ENCODE measurements at regions not wholly inside any gene's neighbourhood (a gene's known extent, or its start where the extent isn't known, plus 50 kb on each side); places are given as distances from the start of the nearest gene placed in this dataset.

DNA sequence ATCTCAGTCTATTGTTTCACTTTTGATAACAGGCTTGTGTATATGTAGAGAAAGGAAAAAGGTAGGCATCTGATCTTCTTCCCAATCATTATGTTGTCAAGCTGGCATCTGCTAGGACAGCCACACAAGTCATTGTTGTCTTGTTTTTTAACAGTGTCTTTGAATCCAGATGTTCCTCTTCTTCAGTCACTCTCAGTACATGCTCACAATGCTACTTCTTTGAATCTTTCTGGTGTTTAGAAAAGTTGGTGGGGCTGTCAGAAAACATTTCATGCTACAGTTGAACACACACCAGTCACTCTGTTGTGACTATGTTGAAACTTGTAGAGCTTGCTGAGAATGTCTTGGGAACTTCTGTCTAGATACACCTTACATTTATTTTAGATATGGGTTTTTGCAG lies 1231.4 kb upstream of the MIR17HG start:
- no peak for DNase-seq

- DNase-seq, result no peak
Measured at GRCh38 chr13:90118467-90119071, 1228.9 kb upstream of the MIR17HG start.

GRCh38 chr13:90120026-90120425 lies 1227.5 kb upstream of the MIR17HG start:
- DNase-seq, result no peak

GRCh38 chr13:90121784-90122183 lies 1225.7 kb upstream of the MIR17HG start:
- DNase-seq, result no peak

GRCh38 chr13:90122531-90122930 lies 1225.0 kb upstream of the MIR17HG start:
- no peak for DNase-seq

DNA sequence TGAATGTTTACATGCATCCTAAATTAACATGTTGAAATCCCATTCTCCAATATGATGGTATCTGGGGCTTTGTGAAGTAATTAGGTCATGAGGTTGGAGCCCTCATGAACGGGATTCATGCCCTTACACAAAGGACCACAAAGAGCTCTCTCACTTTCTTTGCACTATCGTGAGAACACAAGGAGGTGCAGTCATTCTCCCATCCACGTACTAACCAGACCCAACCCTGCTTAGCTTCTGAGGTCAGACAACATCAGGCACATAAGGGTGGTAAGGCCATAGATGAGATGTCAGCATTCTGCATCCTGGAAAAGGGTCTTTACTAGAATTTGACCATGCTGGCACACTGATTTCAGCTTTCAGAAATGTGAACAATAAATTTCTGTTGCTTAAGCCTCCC lies 1211.9 kb upstream of the MIR17HG start:
- DNase-seq, result no peak

DNA sequence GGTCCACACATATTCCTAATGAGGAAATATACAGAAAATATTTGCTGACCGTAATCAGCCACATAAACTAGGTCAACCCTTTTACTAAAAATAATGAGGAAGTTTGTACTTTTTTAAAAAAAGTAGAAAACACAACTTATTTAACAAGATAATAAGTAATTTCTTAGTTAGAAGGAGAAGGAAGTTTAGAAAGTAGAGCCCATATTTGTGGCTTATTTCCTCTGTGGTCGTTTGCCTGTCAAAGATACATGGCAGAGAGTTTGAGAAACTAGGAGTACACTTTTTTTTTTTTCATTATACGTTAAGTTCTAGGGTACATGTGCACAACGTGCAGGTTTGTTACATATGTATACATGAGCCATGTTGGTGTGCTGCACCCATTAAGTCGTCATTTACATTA lies 1205.2 kb upstream of the MIR17HG start:
- DNase-seq, result no peak

GRCh38 chr13:90154311-90154960 lies 1193.1 kb upstream of the MIR17HG start:
- peak; percentile 3 for DNase-seq

- no peak for DNase-seq
Measured at GRCh38 chr13:90156390-90156789, 1191.1 kb upstream of the MIR17HG start.

DNA sequence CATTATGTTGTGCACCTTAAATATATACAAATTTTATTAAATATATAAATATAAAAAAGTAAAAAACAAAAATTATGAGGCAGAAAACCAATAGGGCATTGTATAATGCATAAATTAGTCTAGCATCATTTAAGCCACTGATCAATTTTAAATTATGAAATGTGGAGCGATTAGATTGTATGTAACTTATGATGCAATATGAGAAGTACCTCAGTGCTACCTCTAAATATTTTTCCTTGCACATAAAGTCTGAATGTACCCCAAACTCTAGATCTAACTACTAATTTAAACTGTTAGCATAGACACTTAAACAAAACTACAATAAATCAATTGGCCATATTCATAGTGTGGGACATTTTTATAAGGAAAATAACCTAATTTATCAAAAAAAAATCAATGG lies 1178.5 kb upstream of the MIR17HG start:
- DNase-seq, result no peak

- DNase-seq, result no peak
Measured at GRCh38 chr13:90170208-90170607, 1177.3 kb upstream of the MIR17HG start.

DNA sequence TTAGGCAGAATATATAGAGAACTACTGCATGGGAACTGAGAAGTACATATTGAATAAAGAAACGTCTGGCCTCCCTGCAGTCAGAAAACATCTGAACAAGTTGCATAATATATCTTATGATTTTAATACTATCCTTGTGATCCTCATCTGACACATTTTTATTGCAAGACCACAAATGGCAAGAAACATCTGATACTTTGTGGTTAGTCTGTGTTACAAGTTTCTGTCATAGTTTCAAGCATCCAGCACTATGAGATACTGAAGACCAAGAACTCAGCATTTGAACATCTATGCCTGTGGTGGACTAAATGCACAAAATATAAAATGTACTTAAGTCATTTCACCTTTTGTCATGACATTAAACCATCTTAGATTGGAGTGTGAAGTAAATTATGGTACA lies 1175.8 kb upstream of the MIR17HG start:
- DNase-seq, result no peak

GRCh38 chr13:90177512-90177911 lies 1170.0 kb upstream of the MIR17HG start:
- DNase-seq, result no peak

DNA sequence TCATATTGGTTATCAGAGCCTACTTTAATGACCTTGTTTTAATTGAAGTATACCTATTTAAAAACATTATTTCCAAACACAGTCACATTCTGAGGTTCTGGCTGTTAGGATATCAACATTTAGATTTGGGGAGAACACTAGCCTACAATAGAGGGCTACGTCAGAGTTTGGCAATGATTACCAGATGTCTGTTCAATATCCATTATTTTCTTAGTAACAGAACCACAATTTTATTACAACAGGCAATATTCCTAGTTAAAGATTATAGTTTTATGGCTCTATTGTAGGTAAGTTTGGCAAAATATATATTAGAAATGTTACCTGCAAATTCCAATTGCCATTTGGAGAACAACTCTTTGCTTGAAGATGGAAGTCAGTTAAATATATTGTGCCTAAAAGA lies 1163.1 kb upstream of the MIR17HG start:
- DNase-seq, result no peak

- no peak for DNase-seq
Measured at GRCh38 chr13:90185734-90186133, 1161.8 kb upstream of the MIR17HG start.

- DNase-seq, result no peak
Measured at GRCh38 chr13:90187478-90188350, 1159.8 kb upstream of the MIR17HG start.

- DNase-seq, result no peak
Measured at GRCh38 chr13:90188351-90188636, 1159.2 kb upstream of the MIR17HG start.

DNA sequence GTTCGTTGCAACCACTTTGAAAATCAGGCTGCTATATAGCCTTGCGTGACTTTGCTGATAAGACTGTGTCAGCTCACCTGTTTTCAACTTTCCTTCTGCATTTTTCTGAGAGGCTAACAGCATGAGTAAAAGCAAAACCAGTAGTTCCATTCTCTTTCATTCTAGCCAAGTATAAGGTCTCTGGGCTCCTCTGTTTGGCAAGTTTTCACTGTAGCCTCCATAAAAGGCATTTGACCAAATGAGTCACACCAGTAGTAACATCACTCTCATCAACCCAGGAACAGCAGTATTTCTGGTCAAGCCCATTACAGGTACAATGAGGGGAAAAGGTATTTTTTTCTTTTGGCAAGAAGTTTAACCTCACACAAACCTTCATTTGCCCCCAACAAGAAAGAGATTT lies 1149.8 kb upstream of the MIR17HG start:
- DNase-seq, result no peak

DNA sequence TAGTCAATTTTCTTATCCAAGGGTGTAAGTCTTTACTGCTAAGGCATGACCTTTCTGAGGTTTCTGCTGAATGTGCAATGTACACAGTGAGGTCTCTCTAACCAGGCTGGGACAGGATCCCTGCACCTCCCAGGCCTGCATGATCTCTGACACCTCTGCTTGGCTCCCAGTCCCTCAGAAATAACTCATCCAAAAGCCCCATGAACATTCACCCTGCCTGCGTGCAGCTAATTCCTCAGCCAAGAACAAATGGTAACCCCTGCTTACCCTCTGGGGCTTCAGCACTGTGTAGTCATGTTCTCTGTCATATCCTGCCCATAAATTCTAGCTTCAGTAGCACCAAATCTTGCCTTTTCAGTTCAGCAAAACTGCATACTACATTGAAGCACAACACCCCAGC lies 1146.3 kb upstream of the MIR17HG start:
- DNase-seq, result no peak

- DNase-seq, result no peak
Measured at GRCh38 chr13:90201676-90202460, 1145.6 kb upstream of the MIR17HG start.

DNA sequence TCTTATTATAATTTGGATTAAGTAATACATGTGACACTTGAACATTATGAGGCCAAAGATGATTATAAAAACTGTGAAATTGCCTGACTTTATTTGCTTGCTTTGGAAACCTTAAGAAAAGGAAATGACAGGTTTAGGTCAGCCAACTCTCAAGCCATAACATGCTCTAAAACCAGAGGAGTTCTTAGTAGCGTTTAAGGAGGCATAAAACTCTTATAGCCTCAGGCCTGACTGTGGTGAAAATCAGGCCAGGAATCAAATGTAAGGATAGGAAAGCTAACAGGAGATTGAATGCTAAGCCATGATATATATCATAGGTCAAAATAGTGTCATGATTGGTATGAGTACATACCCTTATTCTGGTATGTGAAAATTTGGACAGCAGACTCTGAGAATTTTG lies 1142.4 kb upstream of the MIR17HG start:
- DNase-seq, result no peak

GRCh38 chr13:90205911-90206310 lies 1141.6 kb upstream of the MIR17HG start:
- no peak for DNase-seq

DNA sequence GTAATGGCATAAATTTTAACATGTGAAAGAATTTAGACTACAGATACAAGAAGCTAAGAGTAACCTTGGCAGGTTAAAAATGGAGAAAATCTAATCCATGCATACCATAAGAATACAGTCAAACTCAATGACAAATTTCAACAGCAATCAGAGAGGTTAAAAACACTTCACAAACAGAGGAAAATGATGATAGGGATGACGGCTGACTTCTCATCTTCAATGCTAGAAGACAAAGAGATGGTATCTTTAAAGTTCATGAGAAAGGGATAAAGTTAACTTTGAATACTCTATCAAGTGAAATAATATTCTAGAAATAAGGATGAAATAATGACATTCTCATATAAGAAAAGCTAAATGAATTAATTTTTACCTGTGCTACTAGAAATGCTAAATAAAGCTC lies 1130.2 kb upstream of the MIR17HG start:
- DNase-seq, result no peak

- no peak for DNase-seq
Measured at GRCh38 chr13:90222758-90223157, 1124.7 kb upstream of the MIR17HG start.

All from DMS53 (cell line).